HG02970 (cell line): ENCODE measurements at regions not wholly inside any gene's neighbourhood (a gene's known extent, or its start where the extent isn't known, plus 50 kb on each side); places are given as distances from the start of the nearest gene placed in this dataset.
"Not testable (repeated sequence)": the region's sequence is repeated elsewhere in the genome, so short reads cannot be mapped to it uniquely, and the experiment has no call there.

ENCODE experiments used
- ATAC-seq: cut with Tn5 transposase; IDR thresholded peaks from one replicate; pipeline ENCODE4 v1.9.1; 2021; ENCODE audit warnings: mild to moderate bottlenecking, moderate library complexity, moderate number of reproducible peaks; ENCODE audit not compliant: unreplicated experiment, low FRiP score

- ATAC-seq = no peak
Measured at GRCh38 chr1:5768014-5768413, 224.2 kb downstream of the NPHP4 start.

GRCh38 chr1:5766996-5767395, 225.2 kb downstream of the NPHP4 start:
- not testable (repeated sequence) for ATAC-seq

- ATAC-seq = no peak
Measured at GRCh38 chr1:5765997-5766913, 226.0 kb downstream of the NPHP4 start.

- no peak for ATAC-seq
Measured at GRCh38 chr1:5765483-5765882, 226.7 kb downstream of the NPHP4 start.

- no peak for ATAC-seq
Measured at GRCh38 chr1:5764959-5765358, 227.3 kb downstream of the NPHP4 start.

GRCh38 chr1:5764464-5764863, 227.8 kb downstream of the NPHP4 start:
- ATAC-seq = no peak

- ATAC-seq = no peak
Measured at GRCh38 chr1:5763696-5764370, 228.4 kb downstream of the NPHP4 start.

GRCh38 chr1:5758859-5759578, 233.2 kb downstream of the NPHP4 start:
- ATAC-seq = no peak

GRCh38 chr1:5758000-5758858, 234.0 kb downstream of the NPHP4 start:
- ATAC-seq = no peak

- ATAC-seq = no peak
Measured at GRCh38 chr1:5757187-5757805, 234.9 kb downstream of the NPHP4 start.

- no peak for ATAC-seq
Measured at GRCh38 chr1:5756434-5757186, 235.6 kb downstream of the NPHP4 start.

- no peak for ATAC-seq
Measured at GRCh38 chr1:5755552-5756125, 236.6 kb downstream of the NPHP4 start.

GRCh38 chr1:5754817-5755551, 237.2 kb downstream of the NPHP4 start:
- no peak for ATAC-seq

- ATAC-seq = no peak
Measured at GRCh38 chr1:5753549-5754421, 238.4 kb downstream of the NPHP4 start.

- no peak for ATAC-seq
Measured at GRCh38 chr1:5752746-5753548, 239.3 kb downstream of the NPHP4 start.
